SK-N-MC (cell line): ENCODE measurements at regions not wholly inside any gene's neighbourhood (a gene's known extent, or its start where the extent isn't known, plus 50 kb on each side); places are given as distances from the start of the nearest gene placed in this dataset.

Experiments used
- DNase-seq: peaks from one replicate; pipeline ENCODE4 v3.0.0-alpha.2; 2011; ENCODE audit warnings: low read depth, low spot score
- H3K27ac ChIP-seq: fragments of 200-600 bp; sonication (generic); 2 replicates; pipeline ENCODE4 v1.5.1; 2016; ENCODE audit warnings: mixed run types
- H3K36me3 ChIP-seq: fragments of 200-600 bp; sonication (generic); 2 replicates; pipeline ENCODE4 v1.6.1; 2017; ENCODE audit warnings: antibody characterized with exemption, low read length, mixed read lengths; ENCODE audit not compliant: insufficient read depth
- H3K4me3 ChIP-seq: fragments of 200-600 bp; sonication (generic); 2 replicates; pipeline ENCODE4 v1.5.1; 2016
- H3K9ac ChIP-seq: fragments of 200-600 bp; sonication (generic); 2 replicates; pipeline ENCODE4 v1.8.0; 2017; ENCODE audit warnings: mixed run types, mixed read lengths; ENCODE audit not compliant: insufficient read length
- H3K9me3 ChIP-seq: fragments of 200-600 bp; sonication (generic); 2 replicates; pipeline ENCODE4 v1.6.1; 2017; ENCODE audit warnings: low read depth, mild to moderate bottlenecking, antibody characterized with exemption, low read length, moderate library complexity, mixed read lengths
- EZH2 ChIP-seq: fragments of 200-600 bp; sonication (generic); IDR thresholded peaks from one replicate; pipeline ENCODE4 v1.6.1; 2017; ENCODE audit warnings: antibody characterized with exemption
- FOXP2 ChIP-seq: optimal IDR thresholded peaks from 2 replicates; pipeline ENCODE3; 2011; ENCODE audit warnings: mild to moderate bottlenecking, moderate library complexity; ENCODE audit not compliant: insufficient read depth; ENCODE audit errors: extremely low read length, control extremely low read depth
- POLR2AphosphoS5 ChIP-seq: IDR thresholded peaks from 2 replicates; pipeline ENCODE4 v1.6.1; 2012; ENCODE audit warnings: mild to moderate bottlenecking, low read depth, low read length, borderline replicate concordance

DNA sequence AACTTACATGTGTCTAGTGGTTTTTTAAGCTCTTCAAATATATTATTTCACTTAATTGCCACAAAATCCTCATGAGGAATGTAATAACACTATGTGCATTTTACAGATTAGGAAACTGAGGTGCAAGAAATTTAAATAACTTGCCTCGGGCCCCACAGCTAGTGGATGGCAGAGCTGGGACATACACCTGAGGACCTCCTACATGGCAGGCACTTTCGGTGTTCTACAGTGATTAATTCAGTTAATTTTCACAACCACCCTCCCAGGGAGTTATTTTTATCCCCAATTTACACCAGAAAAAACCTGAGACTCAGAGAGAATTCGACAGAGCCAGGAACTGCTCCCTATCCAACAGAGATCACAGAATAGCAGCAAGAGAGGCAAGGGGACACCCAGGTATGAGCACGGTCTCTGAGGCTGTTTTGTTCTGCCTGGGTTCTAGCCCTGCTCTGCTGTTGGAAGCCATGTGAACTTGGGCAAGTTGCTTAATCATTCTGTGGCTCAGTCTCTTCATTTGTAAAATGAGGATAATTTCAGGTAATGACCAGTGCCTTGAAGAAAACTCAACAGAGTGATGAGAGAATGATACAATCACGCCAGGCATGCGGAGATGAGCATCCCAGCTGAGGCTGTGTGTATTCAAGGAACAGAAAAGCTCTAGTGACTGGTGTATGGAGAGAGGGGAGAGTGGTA, 82.3 kb downstream of the MYCN start:
- no peaks in the 10 kb centered on the region for H3K36me3 ChIP-seq
- TF ChIP-seq FOXP2, result no peak
- TF ChIP-seq EZH2, result no peak
- TF ChIP-seq POLR2AphosphoS5, result no peak
- no peak overlapping the region for H3K27ac ChIP-seq
- DNase-seq, result no peak
- H3K9ac ChIP-seq, result no peak overlapping the region
- H3K9me3 ChIP-seq, result no peaks in the 10 kb centered on the region
- H3K4me3 ChIP-seq, result no peak overlapping the region

DNA sequence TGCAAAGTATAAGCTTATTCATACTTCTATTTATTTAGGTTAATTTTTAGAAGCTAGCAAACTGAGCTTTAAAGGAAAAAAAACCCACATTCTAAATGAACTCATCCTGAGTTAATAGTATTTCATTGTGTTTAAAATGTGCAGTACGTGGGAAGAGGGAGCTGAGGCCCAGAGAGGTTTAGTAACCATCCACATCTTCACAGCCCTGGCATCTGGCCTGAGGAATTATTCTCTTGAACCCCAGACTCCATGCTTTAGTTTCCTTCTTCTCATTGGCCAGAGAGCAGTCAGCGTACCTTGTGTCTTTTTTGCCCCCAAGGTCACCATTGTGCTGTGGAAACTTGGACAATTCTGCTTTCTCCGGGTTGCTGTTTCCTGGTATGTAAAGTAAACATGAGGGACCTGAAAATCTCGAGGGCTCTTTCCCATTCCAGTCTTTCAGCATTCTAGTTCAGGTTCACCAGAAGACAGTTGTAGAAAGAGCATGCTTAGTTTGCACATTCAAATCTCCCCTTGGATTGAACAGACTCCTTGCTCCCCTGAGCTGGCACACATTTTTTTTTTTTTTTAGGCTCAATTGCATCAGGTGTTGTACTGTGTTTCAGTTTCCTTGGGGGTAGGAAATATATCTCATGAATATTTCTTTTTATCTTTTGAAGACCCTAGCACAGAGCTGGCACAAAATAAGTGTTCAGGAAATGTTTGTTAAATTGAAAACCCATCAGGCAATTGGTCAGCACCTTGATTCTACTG, 81.4 kb downstream of the MYCN start:
- no peak overlapping the region for H3K4me3 ChIP-seq
- H3K9me3 ChIP-seq, result no peaks in the 10 kb centered on the region
- no peak overlapping the region for H3K27ac ChIP-seq
- DNase-seq, result no peak
- no peaks in the 10 kb centered on the region for H3K36me3 ChIP-seq
- no peak overlapping the region for H3K9ac ChIP-seq
- TF ChIP-seq EZH2, result no peak
- TF ChIP-seq POLR2AphosphoS5, result no peak
- TF ChIP-seq FOXP2, result no peak

DNA sequence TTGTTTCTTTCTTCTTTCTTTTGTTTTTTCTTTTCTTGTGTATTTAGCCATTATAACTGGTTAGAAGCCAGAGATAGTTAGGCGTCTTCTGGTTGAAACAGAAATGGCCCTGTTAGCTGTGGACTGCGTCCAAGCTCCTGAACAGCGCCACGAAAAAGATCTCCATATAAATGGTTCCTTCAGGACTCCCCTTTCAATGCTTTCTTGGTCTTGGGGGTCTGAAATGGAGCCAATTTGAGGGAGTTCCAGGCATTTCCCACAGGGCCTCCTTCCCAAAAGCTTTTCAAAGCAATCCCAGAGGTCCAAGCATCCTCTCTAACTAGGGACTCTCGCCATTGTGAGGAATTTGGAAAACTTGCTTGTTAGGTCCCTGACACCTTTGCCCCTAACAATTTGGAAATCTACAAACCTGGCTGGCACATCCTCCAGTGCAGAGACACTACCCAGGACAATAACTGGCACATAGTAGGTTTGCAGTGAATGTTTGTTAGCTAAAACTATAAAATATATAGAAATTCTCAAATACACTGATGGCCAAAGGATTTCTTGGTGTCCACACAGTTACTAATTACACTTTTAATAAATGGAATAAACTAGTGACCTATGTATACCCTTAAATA, 80.1 kb downstream of the MYCN start:
- no peak overlapping the region for H3K4me3 ChIP-seq
- no peak overlapping the region for H3K9ac ChIP-seq
- TF ChIP-seq FOXP2 (no peak), EZH2 (no peak), POLR2AphosphoS5 (no peak)
- H3K27ac ChIP-seq, result no peak overlapping the region
- no peaks in the 10 kb centered on the region for H3K9me3 ChIP-seq
- no peak for DNase-seq
- H3K36me3 ChIP-seq, result no peaks in the 10 kb centered on the region

DNA sequence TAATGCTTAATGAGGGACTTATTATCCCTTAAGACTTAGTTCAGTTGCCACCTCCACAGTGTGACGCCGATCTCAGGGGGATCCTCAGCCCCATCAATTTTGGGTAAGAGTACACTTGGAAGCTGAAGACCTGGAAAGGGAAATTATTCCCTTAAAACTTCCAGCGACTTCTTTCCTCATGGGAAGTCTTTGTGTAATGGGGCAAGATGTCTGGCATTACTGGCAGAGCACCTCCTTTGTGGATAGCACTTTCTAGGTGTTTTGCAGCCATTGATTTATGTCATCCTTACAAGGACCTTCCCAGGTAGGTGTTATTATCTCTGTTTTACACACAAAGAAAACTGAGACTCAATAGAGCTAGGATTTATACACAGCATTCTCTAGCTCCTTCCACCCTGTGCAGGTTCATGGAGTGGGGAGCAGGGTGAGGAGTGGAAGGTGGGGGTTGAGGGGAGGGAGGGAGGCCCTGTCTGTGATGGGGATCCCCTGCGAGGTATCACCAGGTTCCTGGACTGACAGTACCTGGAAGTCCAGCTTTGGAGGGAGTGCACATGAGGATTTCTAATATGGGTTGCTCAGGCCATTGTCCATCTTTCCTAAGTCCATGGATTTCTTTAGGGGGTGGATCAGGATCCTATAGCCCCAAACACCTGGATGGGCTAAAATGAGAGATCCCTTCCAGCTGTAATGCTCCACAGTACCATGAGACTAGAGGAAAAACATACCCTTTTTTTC, 79.4 kb downstream of the MYCN start:
- H3K9ac ChIP-seq, result no peak overlapping the region
- no peaks in the 10 kb centered on the region for H3K36me3 ChIP-seq
- no peaks in the 10 kb centered on the region for H3K9me3 ChIP-seq
- TF ChIP-seq EZH2 (no peak), POLR2AphosphoS5 (no peak), FOXP2 (no peak)
- no peak for DNase-seq
- no peak overlapping the region for H3K27ac ChIP-seq
- H3K4me3 ChIP-seq, result no peak overlapping the region

DNA sequence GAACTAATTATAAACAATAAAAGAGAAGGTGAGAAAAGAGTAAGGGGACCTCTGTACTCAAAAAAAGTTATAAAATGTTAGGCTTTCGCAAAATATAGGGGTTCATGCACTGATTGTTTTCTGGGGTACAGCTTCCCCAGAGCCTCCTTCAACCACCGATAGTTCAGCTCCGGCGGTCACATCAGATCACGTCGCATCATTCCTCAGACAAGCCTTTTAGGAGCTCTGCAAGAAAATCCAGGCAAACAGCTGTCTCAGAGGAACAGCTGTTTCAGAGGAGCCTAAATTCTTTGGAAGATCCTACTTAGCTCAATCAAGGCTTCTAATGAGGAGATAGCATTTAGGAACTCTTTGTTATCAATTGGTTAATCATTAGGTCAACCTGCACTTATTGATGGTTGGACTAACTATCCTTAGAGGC, 78.7 kb downstream of the MYCN start:
- Histone ChIP-seq H3K9ac (no peak overlapping the region), H3K9me3 (no peaks in the 10 kb centered on the region)
- TF ChIP-seq POLR2AphosphoS5, result no peak
- no peak for TF ChIP-seq FOXP2
- no peak for TF ChIP-seq EZH2

DNA sequence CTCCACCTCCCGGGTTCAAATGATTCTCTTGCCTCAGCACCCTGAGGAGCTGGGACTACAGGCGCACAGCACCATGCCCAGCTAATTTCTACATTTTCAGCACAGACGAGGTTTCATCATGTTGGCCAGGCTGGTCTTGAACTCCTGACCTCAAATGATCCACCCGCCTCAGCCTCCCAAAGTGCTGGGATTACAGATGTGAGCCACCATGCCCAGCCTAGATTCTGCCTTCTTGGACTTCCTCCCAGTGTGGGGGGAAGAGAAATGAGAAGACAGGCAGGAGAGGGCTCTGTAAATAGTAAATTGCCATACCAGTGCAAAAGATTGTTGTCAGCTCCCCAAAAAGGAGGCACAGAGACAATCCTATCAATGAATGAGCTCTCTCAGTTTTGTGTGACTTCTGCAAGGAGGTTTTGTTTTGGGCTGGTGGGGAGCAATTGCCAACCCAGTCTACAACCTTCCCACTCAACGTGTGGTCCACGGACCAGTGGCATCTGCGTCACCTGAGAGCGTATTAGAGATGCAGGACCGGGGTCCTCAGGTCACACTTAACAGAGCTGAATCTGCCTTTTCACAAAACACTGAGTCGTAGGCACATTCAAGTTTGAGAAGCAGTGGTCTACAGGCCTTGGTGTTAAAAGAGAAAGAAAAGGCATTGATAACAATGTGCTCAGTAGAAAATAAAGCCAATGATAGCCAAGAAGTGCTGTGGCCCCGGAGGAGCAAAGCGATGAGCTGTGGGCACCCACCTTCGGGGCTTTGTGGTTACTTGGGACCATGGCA, 78.1 kb downstream of the MYCN start:
- H3K4me3 ChIP-seq, result no peak overlapping the region
- no peak for TF ChIP-seq POLR2AphosphoS5
- no peak for TF ChIP-seq EZH2
- TF ChIP-seq FOXP2, result no peak
- H3K36me3 ChIP-seq, result no peaks in the 10 kb centered on the region
- H3K9me3 ChIP-seq, result no peaks in the 10 kb centered on the region
- H3K9ac ChIP-seq, result no peak overlapping the region
- DNase-seq, result no peak
- H3K27ac ChIP-seq, result no peak overlapping the region

More for the DNA sequence above, 78.7 kb downstream of the MYCN start:
- no peaks in the 10 kb centered on the region for H3K36me3 ChIP-seq
- H3K4me3 ChIP-seq, result no peak overlapping the region
- DNase-seq, result no peak
- no peak overlapping the region for H3K27ac ChIP-seq

DNA sequence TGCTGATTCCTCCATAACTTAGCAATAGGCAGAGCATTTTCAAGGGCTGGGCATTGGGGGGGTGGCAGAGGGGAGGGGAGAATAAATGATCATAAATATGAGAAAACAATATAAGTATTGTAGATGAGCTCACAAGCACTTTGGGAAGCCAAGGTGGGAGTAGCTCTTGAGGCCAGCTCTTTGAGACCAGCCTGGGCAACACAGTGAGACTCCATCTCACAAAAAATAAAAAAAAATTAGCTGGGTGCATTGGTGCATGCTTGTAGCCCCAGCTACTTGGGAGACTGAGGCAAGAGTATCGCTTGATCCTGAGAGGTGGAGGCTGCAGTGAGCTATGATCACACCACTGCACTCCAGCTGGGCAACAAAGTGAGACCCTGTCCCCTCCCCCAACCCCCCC, 75.9 kb downstream of the MYCN start:
- Histone ChIP-seq H3K27ac (no peak overlapping the region), H3K9me3 (no peaks in the 10 kb centered on the region), H3K4me3 (no peak overlapping the region), H3K9ac (no peak overlapping the region), H3K36me3 (no peaks in the 10 kb centered on the region)
- TF ChIP-seq POLR2AphosphoS5 (no peak), FOXP2 (no peak), EZH2 (no peak)
- no peak for DNase-seq

DNA sequence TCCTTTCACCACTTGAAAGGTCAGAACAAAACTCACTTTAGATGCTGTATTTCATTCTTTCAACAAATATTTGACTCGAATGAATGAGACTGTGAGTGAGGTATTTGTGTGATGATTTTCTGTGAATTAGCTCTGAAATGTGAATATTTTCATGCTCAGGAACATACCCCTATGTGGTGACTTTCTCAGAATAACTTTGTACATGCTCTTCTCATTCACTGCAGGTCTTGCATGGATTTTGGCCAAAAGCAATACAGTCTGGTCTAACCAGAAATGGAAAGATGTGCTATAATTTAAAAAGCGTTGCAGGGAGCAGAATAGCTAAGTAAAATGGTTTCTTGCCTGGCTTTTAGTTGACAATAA, 75.5 kb downstream of the MYCN start:
- H3K36me3 ChIP-seq, result no peaks in the 10 kb centered on the region
- no peak overlapping the region for H3K4me3 ChIP-seq
- no peak overlapping the region for H3K27ac ChIP-seq
- no peak overlapping the region for H3K9ac ChIP-seq
- TF ChIP-seq FOXP2, result no peak
- no peak for TF ChIP-seq EZH2
- TF ChIP-seq POLR2AphosphoS5, result no peak
- no peak for DNase-seq
- no peaks in the 10 kb centered on the region for H3K9me3 ChIP-seq
